ENCODE measurements at regions not wholly inside any gene's neighbourhood (a gene's known extent, or its start where the extent isn't known, plus 50 kb on each side); places are given as distances from the start of the nearest gene placed in this dataset.

GRCh38 chr21:15592957-15593356, 136.8 kb upstream of the USP25 start:
- no peak overlapping the region for H3K4me3 ChIP-seq
- no peaks in the 10 kb centered on the region for H3K27me3 ChIP-seq
- no peaks in the 10 kb centered on the region for H3K9me3 ChIP-seq
- H3K36me3 ChIP-seq = no peaks in the 10 kb centered on the region
- no peaks in the 10 kb centered on the region for H3K4me1 ChIP-seq
- no peak for DNase-seq
- ATAC-seq (ENCODE audit: low FRiP score in 2 of 2) = no peak
- TF ChIP-seq, protein P1, sequence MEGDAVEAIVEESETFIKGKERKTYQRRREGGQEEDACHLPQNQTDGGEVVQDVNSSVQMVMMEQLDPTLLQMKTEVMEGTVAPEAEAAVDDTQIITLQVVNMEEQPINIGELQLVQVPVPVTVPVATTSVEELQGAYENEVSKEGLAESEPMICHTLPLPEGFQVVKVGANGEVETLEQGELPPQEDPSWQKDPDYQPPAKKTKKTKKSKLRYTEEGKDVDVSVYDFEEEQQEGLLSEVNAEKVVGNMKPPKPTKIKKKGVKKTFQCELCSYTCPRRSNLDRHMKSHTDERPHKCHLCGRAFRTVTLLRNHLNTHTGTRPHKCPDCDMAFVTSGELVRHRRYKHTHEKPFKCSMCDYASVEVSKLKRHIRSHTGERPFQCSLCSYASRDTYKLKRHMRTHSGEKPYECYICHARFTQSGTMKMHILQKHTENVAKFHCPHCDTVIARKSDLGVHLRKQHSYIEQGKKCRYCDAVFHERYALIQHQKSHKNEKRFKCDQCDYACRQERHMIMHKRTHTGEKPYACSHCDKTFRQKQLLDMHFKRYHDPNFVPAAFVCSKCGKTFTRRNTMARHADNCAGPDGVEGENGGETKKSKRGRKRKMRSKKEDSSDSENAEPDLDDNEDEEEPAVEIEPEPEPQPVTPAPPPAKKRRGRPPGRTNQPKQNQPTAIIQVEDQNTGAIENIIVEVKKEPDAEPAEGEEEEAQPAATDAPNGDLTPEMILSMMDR (IDR thresholded peaks at IDR 0.05) = no peak
- TF ChIP-seq POLR2AphosphoS5 (IDR thresholded peaks at IDR 0.05) (no peak), POLR2A (IDR thresholded peaks at IDR 0.05) (no peak), EP300 (IDR thresholded peaks at IDR 0.05) (no peak)
- H3K27ac ChIP-seq = no peak overlapping the region

DNA sequence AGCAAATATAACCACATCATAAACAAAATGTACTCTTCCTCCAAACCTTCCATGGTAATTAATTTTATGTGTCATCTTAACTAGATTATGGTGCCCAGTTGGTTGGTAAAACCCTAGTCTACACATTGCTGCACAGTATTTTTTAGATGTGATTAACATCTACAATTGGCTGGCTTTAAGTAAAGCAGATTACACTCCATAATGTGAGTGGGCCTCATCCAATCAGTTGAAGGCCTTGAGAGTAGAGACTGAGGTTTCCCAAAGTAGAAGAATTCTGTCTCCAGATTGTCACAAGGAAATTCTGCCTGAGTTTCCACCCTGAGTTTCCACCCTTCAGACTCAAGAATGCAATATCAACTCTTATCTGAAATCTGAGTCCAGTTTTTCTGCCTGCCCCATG, 128.4 kb upstream of the USP25 start:
- DNase-seq (no peak), ATAC-seq (ENCODE audit: low FRiP score in 2 of 2) (no peak)
- Histone ChIP-seq H3K4me3 (no peak overlapping the region), H3K36me3 (no peaks in the 10 kb centered on the region), H3K27ac (no peak overlapping the region), H3K4me1 (peaks cover 0 to 9% (median 0%) of the 10 kb centered on the region in 4 donors), H3K27me3 (no peaks in the 10 kb centered on the region), H3K9me3 (no peaks in the 10 kb centered on the region)
- no peak for TF ChIP-seq POLR2AphosphoS5 (IDR thresholded peaks at IDR 0.05)
- no peak for TF ChIP-seq POLR2A (IDR thresholded peaks at IDR 0.05)
- TF ChIP-seq EP300 (IDR thresholded peaks at IDR 0.05) = no peak
- TF ChIP-seq, protein P1 (IDR thresholded peaks at IDR 0.05) = no peak

GRCh38 chr21:15604413-15604812, 125.4 kb upstream of the USP25 start:
- Histone ChIP-seq H3K9me3 (no peaks in the 10 kb centered on the region), H3K27ac (no peak overlapping the region), H3K4me3 (no peak overlapping the region), H3K4me1 (peaks cover 0 to 9% (median 0%) of the 10 kb centered on the region in 4 donors), H3K27me3 (no peaks in the 10 kb centered on the region), H3K36me3 (no peaks in the 10 kb centered on the region)
- ATAC-seq (ENCODE audit: low FRiP score in 2 of 2) = peak; percentile 26 to 31
- TF ChIP-seq POLR2A (IDR thresholded peaks at IDR 0.05) = no peak
- no peak for TF ChIP-seq POLR2AphosphoS5 (IDR thresholded peaks at IDR 0.05)
- TF ChIP-seq, protein P1 (IDR thresholded peaks at IDR 0.05) = no peak
- no peak for TF ChIP-seq EP300 (IDR thresholded peaks at IDR 0.05)
- no peak for DNase-seq
- 17 to 32% methylated on average over 2 of the region's 2 CpGs for WGBS, 2 donors

GRCh38 chr21:15614766-15615165, 115.0 kb upstream of the USP25 start:
- no peaks in the 10 kb centered on the region for H3K36me3 ChIP-seq
- TF ChIP-seq EP300 (IDR thresholded peaks at IDR 0.05) (no peak), POLR2AphosphoS5 (IDR thresholded peaks at IDR 0.05) (no peak), POLR2A (IDR thresholded peaks at IDR 0.05) (no peak)
- TF ChIP-seq, protein P1 (IDR thresholded peaks at IDR 0.05) = no peak
- no peak overlapping the region for H3K27ac ChIP-seq
- no peaks in the 10 kb centered on the region for H3K9me3 ChIP-seq
- no peaks in the 10 kb centered on the region for H3K27me3 ChIP-seq
- DNase-seq (no peak), ATAC-seq (ENCODE audit: low FRiP score in 2 of 2) (no peak)
- H3K4me1 ChIP-seq = no peaks in the 10 kb centered on the region
- 62 to 65% methylated on average over 1 of the region's 1 CpG for WGBS, 2 donors
- no peak overlapping the region for H3K4me3 ChIP-seq

GRCh38 chr21:15616864-15617574, 112.8 kb upstream of the USP25 start:
- 81 to 91% methylated on average over 2 of the region's 2 CpGs for WGBS, 2 donors
- H3K9me3 ChIP-seq = no peaks in the 10 kb centered on the region
- no peaks in the 10 kb centered on the region for H3K4me1 ChIP-seq
- no peak overlapping the region for H3K4me3 ChIP-seq
- H3K27me3 ChIP-seq = no peaks in the 10 kb centered on the region
- no peak overlapping the region for H3K27ac ChIP-seq
- peak in 1 of 2 donors; percentile 89 for ATAC-seq (ENCODE audit: low FRiP score in 2 of 2)
- no peak for DNase-seq
- TF ChIP-seq EP300 (IDR thresholded peaks at IDR 0.05) (no peak), POLR2AphosphoS5 (IDR thresholded peaks at IDR 0.05) (no peak), POLR2A (IDR thresholded peaks at IDR 0.05) (no peak)
- TF ChIP-seq, protein P1 (IDR thresholded peaks at IDR 0.05) = no peak
- H3K36me3 ChIP-seq = no peaks in the 10 kb centered on the region
